ENCODE measurements at regions not wholly inside any gene's neighbourhood (a gene's known extent, or its start where the extent isn't known, plus 50 kb on each side); places are given as distances from the start of the nearest gene placed in this dataset.

GRCh38 chr3:14288833-14289451, 110.3 kb downstream of the LSM3 start:
- Mint-ChIP-seq H3K4me3 (no peak overlapping the region), H3K36me3 (no peaks in the 10 kb centered on the region), H3K9me3 (no peaks in the 10 kb centered on the region), H3K27me3 (peaks cover 7 to 9% of the 10 kb centered on the region in 2 donors), H3K4me1 (no peaks in the 10 kb centered on the region), H3K27ac (no peak overlapping the region)
- no peak for ATAC-seq (replicated peaks)
- DNase-seq = no peak

DNA sequence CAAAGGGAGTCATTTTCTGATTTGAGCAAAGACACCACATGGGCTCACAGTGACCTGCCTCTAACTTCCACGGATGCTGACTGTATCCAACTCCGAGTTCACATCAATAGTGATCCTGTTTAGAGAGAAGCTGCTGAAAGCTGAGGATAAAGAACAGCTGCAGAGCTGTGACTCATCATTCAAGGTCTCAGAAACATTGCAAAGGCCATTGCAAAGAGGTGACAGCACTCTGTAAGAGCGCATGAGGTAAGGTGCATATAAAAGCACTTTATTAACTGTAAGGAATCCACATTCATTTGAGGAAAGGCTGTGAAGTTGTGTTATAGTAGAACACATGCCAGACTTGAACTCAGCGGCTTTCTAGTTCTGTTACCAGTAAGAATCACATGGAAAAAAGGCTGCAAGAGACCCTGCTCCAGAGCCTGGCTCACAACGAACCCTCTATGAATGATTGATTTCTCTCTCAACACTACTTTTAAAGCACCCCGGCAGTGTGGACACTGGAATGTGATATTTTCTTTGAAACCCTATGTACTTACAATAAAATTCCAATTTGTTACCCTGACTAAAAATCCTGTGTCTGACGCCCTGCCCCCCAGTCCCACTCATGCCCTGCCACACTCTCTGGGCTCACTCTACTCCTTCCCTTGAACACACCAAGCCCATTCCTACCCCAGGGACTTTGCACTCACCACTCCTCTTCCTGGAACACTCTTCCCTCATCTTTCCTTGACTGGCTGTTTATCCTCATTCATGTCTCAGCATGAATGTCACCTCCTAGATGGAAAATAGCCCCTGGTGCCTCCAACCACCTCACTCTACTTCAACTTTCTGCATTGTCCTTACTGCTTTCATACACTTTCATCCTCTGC, 111.2 kb downstream of the LSM3 start:
- DNase-seq (no peak), ATAC-seq (replicated peaks) (no peak)
- Mint-ChIP-seq H3K9me3 (no peaks in the 10 kb centered on the region), H3K4me1 (no peaks in the 10 kb centered on the region), H3K27me3 (peaks cover 7 to 13% of the 10 kb centered on the region in 2 donors), H3K36me3 (no peaks in the 10 kb centered on the region), H3K4me3 (no peak overlapping the region), H3K27ac (no peak overlapping the region)

GRCh38 chr3:14290631-14291385, 111.6 kb upstream of the SLC6A6 start:
- DNase-seq (no peak), ATAC-seq (replicated peaks) (no peak)
- Mint-ChIP-seq H3K9me3 (no peaks in the 10 kb centered on the region), H3K27me3 (peaks cover 3 to 19% of the 10 kb centered on the region in 2 donors), H3K36me3 (no peaks in the 10 kb centered on the region), H3K4me3 (no peak overlapping the region), H3K27ac (no peak overlapping the region), H3K4me1 (no peaks in the 10 kb centered on the region)

DNA sequence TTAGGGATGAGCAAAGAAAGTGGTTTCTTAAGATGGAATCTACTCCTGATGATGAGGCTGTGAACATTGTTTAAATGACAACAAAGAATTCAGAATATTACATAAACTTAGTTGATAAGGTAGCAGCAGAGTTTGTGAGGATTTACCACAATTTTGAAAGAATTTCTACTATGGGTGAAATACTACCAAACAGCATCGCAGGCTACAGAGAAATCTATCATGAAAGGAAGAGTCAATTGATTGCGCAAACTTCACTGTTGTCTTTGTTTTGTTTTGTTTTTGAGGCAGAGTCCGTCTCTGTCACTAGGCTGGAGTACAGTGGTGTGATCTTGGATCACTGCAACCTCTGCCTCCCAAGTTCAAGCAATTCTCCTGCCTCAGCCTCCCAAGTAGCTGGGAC, 107.4 kb upstream of the SLC6A6 start:
- Mint-ChIP-seq H3K4me1 (peaks cover 0 to 2% of the 10 kb centered on the region in 2 donors), H3K9me3 (no peaks in the 10 kb centered on the region), H3K27me3 (peaks cover 14 to 49% of the 10 kb centered on the region in 2 donors), H3K4me3 (no peak overlapping the region), H3K36me3 (no peaks in the 10 kb centered on the region), H3K27ac (no peak overlapping the region)
- DNase-seq (no peak), ATAC-seq (replicated peaks) (no peak)

- Mint-ChIP-seq H3K36me3 (no peaks in the 10 kb centered on the region), H3K27me3 (peaks cover 11 to 49% of the 10 kb centered on the region in 2 donors), H3K27ac (no peak overlapping the region), H3K4me3 (no peak overlapping the region), H3K9me3 (no peaks in the 10 kb centered on the region), H3K4me1 (peaks cover 0 to 2% of the 10 kb centered on the region in 2 donors)
- no peak for ATAC-seq (replicated peaks)
- DNase-seq = no peak
Measured at GRCh38 chr3:14295801-14296200, 106.6 kb upstream of the SLC6A6 start.

DNA sequence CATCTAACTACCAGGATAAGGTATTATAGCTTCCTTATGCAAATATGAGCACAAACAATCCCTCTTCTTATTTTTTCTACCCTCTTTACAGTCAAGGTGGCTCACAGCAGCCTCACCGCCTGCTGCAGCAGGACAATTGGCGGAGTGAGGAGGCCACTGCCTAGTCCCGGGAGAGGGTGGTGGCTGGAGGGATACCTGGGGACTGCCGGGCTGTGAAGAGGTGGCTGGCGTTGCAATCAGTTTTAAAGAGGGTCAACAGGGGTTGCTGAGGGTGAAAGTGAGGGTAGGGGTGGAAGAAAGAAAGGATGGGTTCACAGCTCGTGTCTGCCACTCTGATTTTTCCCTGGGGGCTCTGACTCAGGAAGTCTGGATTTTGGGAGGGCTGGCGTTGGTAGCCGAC, 105.1 kb upstream of the SLC6A6 start:
- Mint-ChIP-seq H3K4me3 (no peak overlapping the region), H3K27ac (no peak overlapping the region), H3K4me1 (peaks cover 0 to 2% of the 10 kb centered on the region in 2 donors), H3K9me3 (no peaks in the 10 kb centered on the region), H3K36me3 (no peaks in the 10 kb centered on the region), H3K27me3 (peaks cover 16 to 58% of the 10 kb centered on the region in 2 donors)
- DNase-seq (no peak), ATAC-seq (replicated peaks) (no peak)

GRCh38 chr3:14297784-14298236, 104.6 kb upstream of the SLC6A6 start:
- Mint-ChIP-seq H3K27ac (no peak overlapping the region), H3K36me3 (no peaks in the 10 kb centered on the region), H3K9me3 (no peaks in the 10 kb centered on the region), H3K4me1 (peaks cover 0 to 2% of the 10 kb centered on the region in 2 donors), H3K4me3 (no peak overlapping the region), H3K27me3 (peaks cover 21 to 63% of the 10 kb centered on the region in 2 donors)
- no peak for DNase-seq
- no peak for ATAC-seq (replicated peaks)

DNA sequence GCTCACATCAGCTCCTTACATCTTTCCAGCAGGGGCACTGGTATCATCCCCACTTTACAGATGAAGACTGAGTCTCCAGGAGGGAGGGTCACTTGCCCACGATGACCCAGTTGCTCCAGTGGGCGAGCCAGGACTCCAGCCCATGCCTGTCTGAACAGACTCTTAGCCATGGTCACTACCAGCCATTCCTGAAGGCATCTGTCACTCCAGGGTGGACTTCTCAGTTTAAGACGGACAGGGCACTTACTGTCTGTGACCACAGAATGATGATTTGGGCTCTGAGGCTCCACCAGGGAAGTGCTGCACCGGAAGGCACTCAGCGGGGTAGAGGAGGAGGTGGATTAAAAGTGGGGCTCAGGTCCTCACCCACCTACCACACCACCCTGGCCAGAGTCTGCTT, 104.0 kb upstream of the SLC6A6 start:
- ATAC-seq (replicated peaks) = no peak

GRCh38 chr3:14298991-14299555, 103.3 kb upstream of the SLC6A6 start:
- ATAC-seq (replicated peaks) = no peak
- Mint-ChIP-seq H3K27ac (no peak overlapping the region), H3K36me3 (no peaks in the 10 kb centered on the region), H3K4me3 (no peak overlapping the region), H3K4me1 (peaks cover 7 to 10% of the 10 kb centered on the region in 2 donors), H3K9me3 (no peaks in the 10 kb centered on the region), H3K27me3 (peaks cover 30 to 75% of the 10 kb centered on the region in 2 donors)
- DNase-seq = no peak

More for the DNA sequence above, 104.0 kb upstream of the SLC6A6 start:
- Mint-ChIP-seq H3K27me3 (peaks cover 27 to 70% of the 10 kb centered on the region in 2 donors), H3K4me1 (peaks cover 3 to 8% of the 10 kb centered on the region in 2 donors), H3K9me3 (no peaks in the 10 kb centered on the region), H3K4me3 (no peak overlapping the region), H3K27ac (no peak overlapping the region), H3K36me3 (no peaks in the 10 kb centered on the region)
- no peak for DNase-seq

DNA sequence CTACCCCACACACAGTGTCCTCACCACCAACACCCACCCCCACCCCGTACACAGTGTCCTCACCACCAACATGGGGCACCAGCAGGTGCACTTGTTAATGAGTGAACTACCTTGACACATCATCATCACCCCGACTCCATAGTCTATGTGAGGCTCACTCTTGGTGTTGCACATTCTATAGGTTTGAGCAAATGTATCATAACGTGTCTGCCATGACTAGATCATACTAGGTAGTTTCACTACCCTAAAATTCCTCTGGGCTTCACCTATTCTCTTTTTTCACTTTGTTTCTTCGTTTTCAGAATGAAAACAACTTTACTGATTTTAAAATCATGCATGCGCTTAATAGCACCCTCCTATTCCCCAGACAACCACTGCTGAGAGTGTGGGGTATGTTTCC, 102.6 kb upstream of the SLC6A6 start:
- H3K27ac Mint-ChIP-seq = no peak overlapping the region
- H3K4me3 Mint-ChIP-seq = no peak overlapping the region
- DNase-seq = no peak
- H3K27me3 Mint-ChIP-seq = peaks cover 30 to 73% of the 10 kb centered on the region in 2 donors
- peaks cover 7 to 10% of the 10 kb centered on the region in 2 donors for H3K4me1 Mint-ChIP-seq
- peak; percentile 57 to 80 for ATAC-seq (replicated peaks)
- H3K36me3 Mint-ChIP-seq = no peaks in the 10 kb centered on the region
- H3K9me3 Mint-ChIP-seq = no peaks in the 10 kb centered on the region

DNA sequence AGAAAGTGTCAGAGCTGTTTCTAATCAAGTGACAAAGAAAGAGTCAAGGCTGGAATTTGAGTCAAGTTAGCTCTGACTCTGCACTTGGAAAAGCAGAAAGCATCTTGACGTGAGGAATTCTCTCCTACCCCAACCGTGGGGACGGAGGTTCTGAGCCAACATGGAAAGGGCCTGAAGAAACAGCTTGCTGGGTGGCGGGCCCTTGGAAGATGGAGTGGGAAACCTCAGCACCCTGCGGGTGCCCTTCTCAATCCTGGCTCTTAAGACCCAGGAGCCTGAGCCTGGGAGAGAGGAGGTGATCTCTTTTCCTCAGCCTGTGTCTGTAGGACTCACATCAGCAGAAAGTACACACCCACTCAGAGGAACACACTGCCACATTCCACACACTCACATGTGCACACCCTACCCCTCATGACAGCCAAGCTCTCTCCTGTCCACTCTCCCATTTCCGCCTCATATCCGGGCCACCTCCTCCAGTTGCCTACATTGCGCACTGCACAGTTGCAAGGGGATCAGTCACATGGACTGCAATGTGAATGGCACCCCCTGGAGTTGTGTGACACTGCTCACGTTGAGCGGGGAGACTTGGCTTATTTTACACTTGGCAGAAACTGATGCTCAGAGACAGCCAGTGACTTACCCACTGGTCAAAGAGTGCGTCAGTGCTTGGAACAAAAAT, 101.5 kb upstream of the SLC6A6 start:
- no peaks in the 10 kb centered on the region for H3K9me3 Mint-ChIP-seq
- no peak overlapping the region for H3K27ac Mint-ChIP-seq
- no peak for ATAC-seq (replicated peaks)
- peaks cover 7 to 10% of the 10 kb centered on the region in 2 donors for H3K4me1 Mint-ChIP-seq
- no peaks in the 10 kb centered on the region for H3K36me3 Mint-ChIP-seq
- DNase-seq = no peak
- peaks cover 32 to 67% of the 10 kb centered on the region in 2 donors for H3K27me3 Mint-ChIP-seq
- H3K4me3 Mint-ChIP-seq = no peak overlapping the region

GRCh38 chr3:14301558-14301957, 100.8 kb upstream of the SLC6A6 start:
- ATAC-seq (replicated peaks) (no peak), DNase-seq (no peak)
- H3K27ac Mint-ChIP-seq = no peak overlapping the region
- H3K4me3 Mint-ChIP-seq = no peak overlapping the region
- no peaks in the 10 kb centered on the region for H3K9me3 Mint-ChIP-seq
- no peaks in the 10 kb centered on the region for H3K36me3 Mint-ChIP-seq
- H3K27me3 Mint-ChIP-seq = peaks cover 38 to 66% of the 10 kb centered on the region in 2 donors
- peaks cover 7 to 10% of the 10 kb centered on the region in 2 donors for H3K4me1 Mint-ChIP-seq

DNA sequence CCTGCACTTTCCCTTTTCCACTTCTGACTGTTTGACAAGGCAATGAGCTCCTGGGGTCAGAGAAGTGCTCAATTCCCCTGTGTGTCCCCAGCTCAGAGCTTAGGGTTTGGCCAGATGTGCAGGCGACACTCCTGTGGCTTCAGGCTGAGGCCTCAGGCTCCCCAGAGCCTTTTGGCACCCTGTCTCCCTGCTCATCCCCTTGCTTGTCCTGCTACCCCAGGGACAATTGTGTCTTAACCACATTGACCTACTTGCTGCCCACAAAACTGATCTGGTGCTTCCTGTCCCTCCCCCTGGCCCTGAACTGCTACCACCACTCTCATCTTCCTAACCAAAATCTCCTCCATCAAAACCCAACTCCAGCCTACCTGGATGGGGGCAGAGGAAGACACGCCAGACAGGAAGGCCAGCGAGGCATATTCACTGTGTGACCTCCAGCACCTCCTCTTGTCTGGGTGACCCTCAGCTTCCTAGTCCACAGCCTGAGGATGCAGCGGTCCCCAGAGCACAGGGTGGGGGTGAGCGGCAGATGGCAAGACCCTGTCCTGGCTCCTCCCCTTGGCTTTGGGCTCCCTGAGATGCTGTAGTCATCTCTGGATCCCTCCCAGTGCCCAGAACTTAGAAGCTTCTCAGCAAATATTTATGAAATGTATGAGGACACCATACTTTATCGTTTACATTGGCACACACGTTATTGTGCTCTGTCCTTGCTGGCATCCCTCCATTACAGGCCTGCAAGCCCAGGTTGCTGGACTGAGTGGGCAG, 98.9 kb upstream of the SLC6A6 start:
- H3K27ac Mint-ChIP-seq = peak overlapping the region; percentile 79
- peaks cover 7 to 10% of the 10 kb centered on the region in 2 donors for H3K4me1 Mint-ChIP-seq
- DNase-seq (peak; percentile 2), ATAC-seq (replicated peaks) (peak; percentile 60 to 61)
- no peaks in the 10 kb centered on the region for H3K36me3 Mint-ChIP-seq
- H3K4me3 Mint-ChIP-seq = no peak overlapping the region
- H3K9me3 Mint-ChIP-seq = no peaks in the 10 kb centered on the region
- peaks cover 48 to 69% of the 10 kb centered on the region in 2 donors for H3K27me3 Mint-ChIP-seq
